ENCODE measurements at regions not wholly inside any gene's neighbourhood (a gene's known extent, or its start where the extent isn't known, plus 50 kb on each side); places are given as distances from the start of the nearest gene placed in this dataset.
A peak's percentile ranks its signal among the peaks of the same experiment; 100 is the strongest.

DNA sequence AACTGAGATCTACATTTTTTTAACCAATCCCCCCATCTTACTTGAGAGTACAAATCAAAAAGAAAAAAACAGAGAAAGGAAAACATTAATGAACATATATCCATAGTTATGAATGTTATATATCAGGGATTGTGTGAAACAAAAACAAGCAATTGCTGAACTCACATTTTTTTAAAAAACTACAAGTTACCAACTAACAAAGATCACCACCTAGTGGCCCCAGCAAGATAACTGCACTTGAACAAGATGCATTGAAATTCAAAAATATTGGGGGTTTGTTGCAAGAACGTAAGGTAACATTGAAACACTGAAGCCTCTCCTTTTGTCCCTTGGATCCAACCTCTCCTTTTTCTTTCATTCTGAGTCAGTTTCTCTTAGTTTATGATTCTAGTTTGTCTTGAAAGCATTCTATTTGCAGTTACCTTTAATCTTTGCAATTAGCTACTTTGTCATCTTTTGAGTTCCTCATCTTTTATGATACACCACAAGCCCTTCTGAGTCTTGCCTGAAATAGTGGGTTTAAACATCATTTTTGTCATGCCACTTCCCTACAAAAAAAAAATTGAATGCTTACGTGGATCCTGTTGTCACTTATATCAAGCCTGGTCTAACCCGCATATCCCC, 87.3 kb upstream of the TES start:
- peak; percentile 83 for TF ChIP-seq CTCF (conservative IDR thresholded peaks at IDR 0.05; ENCODE audit: low read depth, low read length)
- no peak overlapping the region for H3K4me3 ChIP-seq (ENCODE audit: low read length)
- DNase-seq (ENCODE audit: low read depth): no peak

DNA sequence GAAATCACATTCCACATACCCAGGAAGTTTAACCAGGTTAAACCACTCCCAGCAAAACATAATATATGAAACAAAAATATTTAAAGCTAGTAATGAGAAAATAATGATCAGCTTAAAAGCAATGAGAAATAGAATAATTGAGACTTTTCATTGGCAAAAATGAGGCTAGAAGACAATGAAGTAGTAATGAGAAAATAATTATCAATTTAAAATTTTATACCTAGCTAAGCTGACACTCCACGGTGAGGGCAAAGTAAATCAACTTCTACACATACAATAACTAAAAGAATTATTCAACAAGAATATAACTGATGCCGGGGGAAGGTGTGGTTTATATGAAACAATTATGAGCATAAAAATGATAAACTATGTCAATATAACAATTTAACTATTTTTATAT, 82.2 kb upstream of the TES start:
- TF ChIP-seq CTCF (conservative IDR thresholded peaks at IDR 0.05; ENCODE audit: low read depth, low read length): no peak
- H3K4me3 ChIP-seq (ENCODE audit: low read length): no peak overlapping the region
- no peak for DNase-seq (ENCODE audit: low read depth)

DNA sequence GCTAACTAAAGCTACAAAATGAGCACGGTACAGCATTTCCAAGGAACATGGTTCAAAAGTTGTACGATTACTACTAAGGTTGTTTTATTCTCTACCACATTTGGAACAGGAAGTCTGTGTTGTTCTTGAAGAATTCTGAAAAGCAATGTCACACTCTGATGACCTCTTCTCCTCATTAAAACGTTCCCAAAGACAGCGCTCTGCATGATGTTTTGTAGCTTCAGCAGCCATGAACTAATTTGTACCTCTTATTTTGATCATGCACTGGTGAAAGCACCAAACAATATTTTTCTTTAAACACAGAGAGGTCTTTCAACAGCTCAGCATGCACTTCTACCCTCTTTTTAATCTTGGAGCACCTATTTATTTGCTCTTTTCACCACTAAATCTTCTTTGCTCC, 75.0 kb upstream of the TES start:
- TF ChIP-seq CTCF (conservative IDR thresholded peaks at IDR 0.05; ENCODE audit: low read depth, low read length): no peak
- no peak for DNase-seq (ENCODE audit: low read depth)
- H3K4me3 ChIP-seq (ENCODE audit: low read length): no peak overlapping the region

DNA sequence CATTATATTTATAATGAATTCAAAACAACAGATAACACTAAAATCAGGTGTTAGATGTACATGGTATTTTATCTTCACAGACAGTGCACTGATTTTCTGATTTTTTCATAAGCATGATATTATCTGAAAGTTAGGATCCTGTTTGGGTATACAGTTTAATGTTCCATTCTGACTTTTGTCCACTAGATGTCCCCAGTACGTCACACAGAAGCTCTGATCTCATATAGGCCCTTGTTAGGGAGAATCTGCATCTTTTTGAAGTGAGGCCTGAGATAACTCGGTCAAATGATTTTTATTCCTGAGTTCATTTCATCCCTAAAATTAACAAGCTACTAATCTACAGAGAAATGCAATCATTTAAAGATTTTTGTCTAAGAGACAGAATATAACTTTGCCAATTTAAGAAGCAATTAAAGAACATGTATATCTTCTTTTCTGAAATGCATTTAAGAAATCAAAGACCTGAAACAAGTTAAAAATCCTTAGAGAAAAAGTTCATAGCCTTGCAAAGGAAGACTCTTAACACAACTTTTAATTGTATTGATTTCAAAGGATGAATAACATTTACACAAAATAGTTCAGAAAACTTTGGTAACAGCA, 72.0 kb upstream of the TES start:
- no peak for DNase-seq (ENCODE audit: low read depth)
- H3K4me3 ChIP-seq (ENCODE audit: low read length): no peak overlapping the region
- peak; percentile 80 for TF ChIP-seq CTCF (conservative IDR thresholded peaks at IDR 0.05; ENCODE audit: low read depth, low read length)

DNA sequence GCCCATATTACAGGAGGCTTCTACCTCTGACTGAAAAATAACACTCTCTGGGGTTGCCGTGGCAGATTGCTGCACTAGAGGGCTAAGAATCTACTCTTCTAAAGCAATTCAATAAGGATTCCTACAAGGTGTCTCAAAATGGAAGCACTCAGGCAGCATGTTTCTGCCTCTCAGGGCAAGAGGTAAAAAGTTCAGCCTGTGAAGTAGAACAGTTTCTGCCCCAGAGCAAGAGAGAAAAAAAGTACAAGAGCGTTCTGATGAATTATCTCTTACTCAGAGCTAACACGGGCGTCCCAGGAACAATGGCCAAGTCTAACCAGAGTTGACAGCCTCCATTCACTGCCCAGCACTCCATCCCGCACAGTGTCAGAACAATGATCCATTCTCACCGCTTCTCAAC, 71.3 kb upstream of the TES start:
- H3K4me3 ChIP-seq (ENCODE audit: low read length): no peak overlapping the region
- DNase-seq (ENCODE audit: low read depth): no peak
- no peak for TF ChIP-seq CTCF (conservative IDR thresholded peaks at IDR 0.05; ENCODE audit: low read depth, low read length)

DNA sequence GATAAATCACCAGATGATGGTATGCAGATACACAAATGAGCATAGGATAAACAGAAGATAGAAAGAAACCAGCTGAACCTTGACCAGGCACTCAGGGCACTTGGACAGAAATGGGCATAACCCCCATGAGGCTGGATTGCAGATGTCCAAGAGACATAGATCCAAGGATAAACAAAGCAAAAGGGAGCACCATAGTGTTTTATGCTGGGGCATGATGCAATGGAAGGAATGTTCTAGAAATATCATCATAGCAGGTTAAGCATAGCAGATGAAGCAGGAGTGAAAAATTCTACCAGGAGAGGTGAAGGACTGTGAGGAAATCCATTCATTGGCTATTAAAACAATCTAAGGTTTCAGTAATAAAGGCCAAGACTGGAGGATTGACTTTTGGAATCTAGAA, 70.5 kb upstream of the TES start:
- H3K4me3 ChIP-seq (ENCODE audit: low read length): no peak overlapping the region

More for the DNA sequence above, 70.5 kb upstream of the TES start:
- DNase-seq (ENCODE audit: low read depth): no peak
- no peak for TF ChIP-seq CTCF (conservative IDR thresholded peaks at IDR 0.05; ENCODE audit: low read depth, low read length)

Data from retinal pigment epithelial cell (primary cell).